GM21528 (cell line): ENCODE measurements at regions not wholly inside any gene's neighbourhood (a gene's known extent, or its start where the extent isn't known, plus 50 kb on each side); places are given as distances from the start of the nearest gene placed in this dataset.

Source experiments
- ATAC-seq: cut with Tn5 transposase; IDR thresholded peaks from one replicate; pipeline ENCODE4 v1.9.1; 2021; ENCODE audit warnings: mild to moderate bottlenecking, moderate library complexity; ENCODE audit not compliant: unreplicated experiment, low FRiP score

DNA sequence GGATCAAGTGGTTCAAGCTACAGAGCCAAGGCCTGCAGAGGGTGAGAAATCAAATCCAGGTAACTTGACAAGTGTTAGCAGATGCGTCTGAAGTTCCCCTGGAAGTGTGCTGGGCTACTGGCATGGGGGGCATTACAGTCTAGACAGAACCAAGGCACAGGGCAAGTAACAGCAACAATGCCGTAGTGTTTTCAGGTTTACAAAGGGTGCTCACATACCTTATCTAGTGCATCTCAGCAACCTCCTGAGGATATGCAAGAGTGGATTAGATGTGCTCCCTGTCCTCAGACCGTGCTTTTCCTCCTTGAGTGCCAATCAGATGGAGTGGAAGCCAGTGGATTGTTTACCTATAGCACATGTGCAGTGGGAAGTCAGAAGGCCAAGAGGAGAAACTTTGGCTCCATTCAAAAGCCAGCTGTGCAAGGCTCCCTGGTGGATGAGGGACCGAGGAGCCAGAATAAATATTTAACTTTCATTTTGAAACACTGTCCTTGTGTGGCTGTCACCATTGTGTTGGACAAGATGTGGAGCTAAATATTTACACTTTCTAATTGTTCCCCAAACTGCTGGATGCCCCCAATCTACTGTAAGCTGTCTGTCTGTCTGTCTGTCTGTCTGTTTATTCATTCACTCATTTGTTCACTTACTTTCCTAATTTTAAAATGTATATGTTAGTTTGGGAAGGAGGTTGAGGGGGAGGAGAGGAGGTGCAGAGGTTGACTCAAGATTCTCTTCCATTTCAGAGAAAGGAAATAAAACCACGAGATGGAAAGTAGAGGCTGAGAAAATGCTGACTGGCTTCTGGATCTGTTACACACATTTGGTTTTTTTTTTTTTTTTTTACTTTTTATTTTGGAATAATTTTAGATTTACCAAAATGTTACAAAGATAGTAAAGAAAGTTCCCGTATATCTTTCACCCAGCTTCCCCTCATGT lies 184.0 kb upstream of the PARP11 start:
- ATAC-seq: no peak

DNA sequence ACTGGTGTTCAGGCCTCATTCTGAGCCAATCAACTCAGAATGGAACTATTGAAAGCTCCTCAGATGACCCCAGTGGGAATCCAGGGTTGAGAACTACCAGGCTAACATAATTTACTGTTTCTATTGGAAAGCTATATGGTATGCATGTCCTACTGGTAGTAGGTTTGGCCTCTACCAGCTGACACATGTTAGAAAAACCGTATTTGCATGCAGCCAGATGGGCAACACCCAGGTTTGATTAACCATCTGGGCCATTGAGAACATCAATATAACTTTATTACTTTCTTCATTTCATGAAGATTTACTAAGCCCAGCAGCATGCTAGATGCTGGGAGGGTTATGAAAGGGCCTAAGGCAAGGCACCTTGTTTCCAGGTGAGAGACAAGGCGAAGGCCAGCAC lies 181.4 kb upstream of the PARP11 start:
- no peak for ATAC-seq

DNA sequence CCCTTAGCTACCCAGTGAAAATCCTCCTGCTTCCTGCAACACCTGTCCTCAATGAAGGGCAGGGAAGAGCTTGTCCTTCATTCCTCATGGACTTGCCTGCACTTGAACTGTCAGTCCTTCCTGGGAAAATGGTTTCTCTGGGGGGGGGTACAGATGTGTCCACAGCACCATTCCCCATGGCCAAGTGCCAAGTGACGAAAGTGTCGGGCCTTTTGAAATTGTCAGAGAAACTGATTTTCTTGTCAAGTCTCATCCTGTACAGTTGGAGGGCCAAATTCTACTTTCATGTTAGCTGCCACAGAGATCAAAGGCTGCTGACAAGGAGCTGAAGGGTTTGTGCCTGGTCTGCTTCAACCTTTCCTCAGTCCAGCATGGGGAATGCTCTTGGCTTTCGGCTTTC lies 179.5 kb upstream of the PARP11 start:
- no peak for ATAC-seq

DNA sequence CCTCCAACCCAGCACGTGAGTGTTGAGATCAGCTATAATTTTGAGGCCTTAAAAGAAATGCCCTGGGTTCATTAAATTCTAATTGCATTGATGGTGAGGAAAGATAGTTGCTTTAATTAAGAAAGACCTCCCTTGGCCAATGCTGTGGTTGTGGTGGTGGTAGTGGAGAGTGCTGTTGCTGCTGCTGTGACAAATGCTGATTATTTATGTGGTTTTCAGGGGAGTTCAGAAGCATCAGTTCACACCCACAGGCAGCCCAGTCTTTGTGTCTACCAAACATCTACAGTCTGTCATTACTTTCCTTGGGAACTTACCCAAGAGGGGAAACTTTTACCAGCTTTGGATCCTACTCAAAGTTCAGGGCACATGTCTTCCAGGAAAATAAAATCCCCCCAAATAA lies 178.4 kb upstream of the PARP11 start:
- no peak for ATAC-seq

DNA sequence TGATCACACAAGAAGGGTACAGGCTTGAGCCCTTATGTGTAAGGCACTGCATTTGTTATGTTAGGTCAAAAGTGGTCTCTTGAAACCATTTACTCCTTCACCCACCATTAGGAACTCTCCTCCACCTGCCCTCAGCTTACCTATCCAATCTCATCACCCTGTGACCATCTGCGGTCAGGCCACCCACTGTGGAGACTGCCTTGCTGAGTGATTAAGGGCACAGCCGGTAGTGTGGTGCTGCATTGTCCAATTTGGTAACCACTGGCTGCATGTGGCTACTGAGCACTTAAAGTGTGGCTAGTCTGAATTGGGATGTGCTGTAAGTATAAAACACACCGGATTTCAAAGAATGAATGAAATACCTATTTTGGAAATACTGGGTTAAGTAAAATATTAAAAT lies 177.1 kb upstream of the PARP11 start:
- ATAC-seq: no peak

DNA sequence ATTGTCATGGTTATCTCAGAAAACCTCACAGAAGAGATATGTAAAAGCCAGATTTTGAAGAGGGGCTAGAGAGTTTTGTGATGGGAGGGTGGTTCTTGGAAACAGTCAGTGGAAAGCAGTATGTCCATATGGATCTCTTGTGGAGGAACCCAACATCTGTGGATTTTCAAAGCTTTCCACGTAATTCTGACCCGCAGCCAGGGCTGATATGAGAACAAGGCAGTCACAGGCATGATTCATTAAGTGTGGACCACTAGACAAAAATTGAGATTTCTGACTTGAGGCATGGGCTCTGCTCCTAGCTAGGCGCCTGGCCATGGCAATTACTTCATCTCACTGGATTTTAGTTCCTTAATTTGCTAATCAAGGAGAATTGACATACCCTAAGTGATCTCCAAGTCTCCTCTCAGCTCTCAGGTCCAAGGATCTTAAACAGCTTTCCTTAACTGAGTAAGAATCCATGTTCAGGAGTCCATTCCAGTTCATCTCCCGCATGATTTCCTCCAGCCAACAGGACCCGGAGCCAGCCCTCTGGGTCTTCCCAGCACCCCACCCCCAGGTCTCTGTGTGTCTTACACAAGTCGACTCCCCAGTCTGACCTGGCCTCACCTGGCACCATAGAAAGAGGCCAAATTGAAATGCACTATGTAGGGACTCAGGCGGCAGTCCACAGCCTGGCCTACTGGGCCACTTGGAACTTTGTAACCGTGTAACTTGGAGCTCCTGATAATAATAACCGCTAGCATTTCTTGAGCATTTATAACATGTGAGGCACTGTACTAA lies 176.3 kb upstream of the PARP11 start:
- ATAC-seq: no peak

DNA sequence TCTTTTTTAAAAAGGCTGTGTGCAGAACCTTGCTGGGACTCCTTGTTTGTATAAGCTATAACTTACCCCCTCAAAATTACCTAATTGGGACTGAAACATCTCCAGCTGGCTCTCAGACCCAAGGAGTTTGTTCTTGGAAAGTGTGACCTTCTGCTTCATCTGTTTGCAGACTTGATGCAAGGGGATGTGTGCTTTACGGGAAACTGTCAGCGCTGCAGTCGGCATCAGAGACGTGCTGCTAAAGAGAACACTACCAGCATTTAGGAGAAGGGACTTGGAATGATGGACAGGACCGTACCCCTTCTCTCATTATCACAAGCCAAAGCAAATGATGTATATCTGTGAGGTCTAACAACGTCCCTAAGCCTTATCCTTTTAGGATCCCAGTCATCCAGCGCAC lies 174.2 kb upstream of the PARP11 start:
- ATAC-seq: no peak

DNA sequence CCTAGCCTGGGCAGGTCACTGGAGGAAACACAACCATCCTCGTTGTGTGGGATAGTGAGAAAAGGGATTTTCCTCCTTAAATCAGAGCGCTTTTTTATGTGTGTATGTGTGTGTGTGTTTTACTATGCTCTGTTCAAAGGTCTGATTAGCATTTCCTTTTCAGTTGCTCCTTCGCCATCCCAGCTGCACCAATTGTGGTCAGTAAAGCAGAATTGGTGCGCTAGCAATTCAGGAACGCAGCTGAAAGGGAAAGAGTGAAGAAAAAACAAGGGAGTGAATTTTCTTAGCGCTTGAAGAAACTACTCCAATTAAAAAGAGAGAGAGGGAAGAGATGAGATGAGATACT lies 173.3 kb upstream of the PARP11 start:
- ATAC-seq: no peak

DNA sequence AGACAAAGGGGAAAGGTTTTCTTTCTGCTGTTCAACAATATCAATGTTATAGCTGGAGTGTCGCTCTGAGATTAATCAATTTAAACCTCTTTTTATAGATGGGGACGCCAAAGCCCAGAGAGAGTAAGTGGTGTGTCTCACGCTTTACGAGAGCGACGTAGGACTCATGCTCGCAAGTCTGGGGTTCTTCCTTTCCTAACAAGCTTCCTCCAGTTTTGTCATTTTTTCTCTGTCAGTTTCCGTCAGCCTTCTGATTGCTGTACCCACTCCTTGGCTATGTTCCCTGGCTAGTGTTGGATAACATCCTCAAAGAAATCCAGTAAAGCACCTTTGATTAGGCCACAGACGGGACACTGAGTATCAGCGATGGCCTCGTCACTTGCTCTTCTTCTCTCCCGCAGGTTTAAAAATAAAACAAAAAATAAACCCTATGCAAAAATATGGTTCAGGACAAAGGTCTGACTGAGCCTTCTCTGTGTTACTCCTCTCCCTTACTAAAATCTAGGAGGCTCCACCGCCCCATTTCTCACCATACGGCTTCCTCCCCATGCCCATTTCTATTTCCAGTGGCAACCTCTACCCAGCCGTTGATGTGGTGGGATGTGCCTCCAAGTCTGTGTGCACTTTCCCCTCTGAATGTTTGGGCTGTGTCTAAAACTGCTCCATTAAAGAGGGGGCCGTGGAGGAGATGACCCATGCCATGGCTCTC lies 172.7 kb upstream of the PARP11 start:
- no peak for ATAC-seq

DNA sequence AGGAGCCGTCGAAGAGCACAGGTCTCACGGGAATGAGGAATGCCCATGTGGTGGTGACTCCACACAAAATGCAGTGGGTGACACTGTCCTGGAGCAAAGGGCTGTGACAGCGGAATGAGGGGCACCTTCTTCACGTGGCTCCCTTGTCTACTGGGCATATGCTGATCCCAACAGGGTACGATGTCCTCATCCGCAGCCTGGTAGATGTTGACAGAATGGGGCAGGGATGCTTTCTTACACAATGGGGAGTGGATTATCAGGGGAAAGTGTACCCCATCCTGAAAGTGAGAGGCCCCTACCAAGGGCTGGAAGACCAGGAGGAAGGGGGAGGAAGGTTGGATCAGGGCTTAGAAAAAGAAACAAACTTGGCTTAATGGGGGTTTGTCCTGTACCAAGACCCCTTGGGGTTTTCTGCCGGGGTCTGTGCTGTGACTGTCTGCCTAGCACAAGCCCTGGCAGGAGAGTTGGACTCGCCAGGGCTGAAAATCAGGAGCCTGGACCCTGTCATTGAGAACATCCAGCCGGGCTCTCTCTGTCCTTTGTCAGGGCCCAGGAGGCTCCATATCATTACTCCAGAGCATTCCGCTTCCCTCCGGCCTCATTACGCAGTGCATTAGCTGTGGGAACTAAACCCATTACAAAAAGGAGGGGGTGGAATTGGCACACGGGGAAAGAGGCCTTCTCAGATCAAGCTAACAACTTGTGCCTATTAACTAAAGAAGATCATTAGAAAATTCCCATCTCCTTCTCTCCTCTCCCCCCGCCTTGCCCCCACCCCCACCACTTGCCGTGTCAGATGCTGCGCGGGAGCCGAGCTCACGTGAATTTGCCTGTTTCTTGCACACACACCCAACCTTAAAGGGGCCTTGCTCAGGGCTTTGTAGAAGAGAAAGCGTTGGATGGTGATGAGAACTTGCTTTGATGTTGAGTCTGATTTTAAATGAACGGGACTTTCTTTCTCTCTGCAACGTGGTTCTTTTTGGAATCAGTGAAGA lies 171.8 kb upstream of the PARP11 start:
- no peak for ATAC-seq

DNA sequence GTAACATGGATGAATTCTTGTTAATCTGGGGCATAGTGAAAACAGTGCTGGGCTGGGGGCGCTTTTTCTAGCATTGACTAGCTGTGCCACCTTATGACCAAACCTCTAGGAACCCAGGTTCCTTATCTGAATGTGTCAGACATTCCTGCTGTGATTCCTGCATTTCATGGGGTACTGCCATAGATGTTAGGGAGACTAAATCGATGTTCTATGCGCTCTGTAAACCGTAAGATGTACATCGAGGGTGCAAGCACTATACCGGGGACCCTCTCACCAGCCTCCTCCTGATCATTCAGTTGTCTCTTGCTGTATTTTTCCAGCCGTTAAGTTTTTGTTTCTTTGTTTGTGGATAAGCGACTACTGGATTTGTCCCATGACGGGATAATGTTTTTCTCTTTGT lies 170.9 kb upstream of the PARP11 start:
- ATAC-seq: no peak

DNA sequence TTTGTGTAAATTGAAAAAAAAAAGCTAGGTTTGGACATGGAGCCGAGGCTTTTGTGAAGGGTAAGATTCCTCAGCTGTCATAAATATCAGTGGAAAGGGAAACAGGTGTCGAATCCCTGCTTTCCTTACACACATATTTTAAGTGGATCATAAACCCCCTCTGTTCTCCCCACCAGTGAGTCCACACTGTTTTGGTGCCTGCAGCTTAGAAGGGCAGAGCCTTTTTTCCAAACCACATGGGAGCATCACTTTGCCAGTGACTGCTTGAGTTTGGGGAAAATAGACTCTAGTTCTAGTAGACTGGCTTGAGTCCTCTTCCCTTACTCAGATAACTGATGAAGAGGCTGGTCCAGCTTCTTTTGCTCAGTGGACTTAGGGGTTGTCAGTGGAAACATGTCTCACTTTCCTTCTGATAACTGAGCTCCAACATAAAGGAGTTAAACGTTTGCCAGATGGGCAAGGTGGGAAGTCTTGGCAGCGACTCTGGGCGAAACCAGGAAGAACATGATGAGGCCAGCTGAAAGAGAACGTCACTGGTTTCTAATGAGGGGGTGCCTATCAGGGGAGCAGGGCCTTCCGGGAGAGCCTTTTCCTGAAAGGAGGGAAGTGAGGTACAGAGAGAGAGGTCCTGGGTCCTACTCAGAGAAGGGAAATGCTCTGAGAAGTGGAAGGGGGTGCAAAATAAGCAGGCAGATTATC lies 168.1 kb upstream of the PARP11 start:
- no peak for ATAC-seq

DNA sequence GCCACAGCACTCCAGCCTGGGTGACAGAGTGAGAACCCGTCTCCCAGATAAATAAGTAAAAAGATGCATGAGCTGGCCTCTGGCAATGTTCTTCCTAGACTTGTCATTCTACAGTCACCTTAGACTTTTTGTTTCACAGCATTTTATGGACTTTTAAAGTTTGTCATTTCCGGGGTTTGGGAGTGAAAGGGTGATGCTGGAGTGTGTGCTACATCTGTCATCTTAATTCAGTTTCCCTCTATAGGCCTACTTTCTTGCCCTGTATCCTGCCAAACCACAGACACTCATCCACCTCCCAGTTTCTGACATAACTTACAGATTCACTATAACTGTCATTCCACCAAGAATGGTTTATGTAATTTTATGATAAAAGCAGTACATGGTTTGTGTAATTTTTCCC lies 166.7 kb upstream of the PARP11 start:
- no peak for ATAC-seq

DNA sequence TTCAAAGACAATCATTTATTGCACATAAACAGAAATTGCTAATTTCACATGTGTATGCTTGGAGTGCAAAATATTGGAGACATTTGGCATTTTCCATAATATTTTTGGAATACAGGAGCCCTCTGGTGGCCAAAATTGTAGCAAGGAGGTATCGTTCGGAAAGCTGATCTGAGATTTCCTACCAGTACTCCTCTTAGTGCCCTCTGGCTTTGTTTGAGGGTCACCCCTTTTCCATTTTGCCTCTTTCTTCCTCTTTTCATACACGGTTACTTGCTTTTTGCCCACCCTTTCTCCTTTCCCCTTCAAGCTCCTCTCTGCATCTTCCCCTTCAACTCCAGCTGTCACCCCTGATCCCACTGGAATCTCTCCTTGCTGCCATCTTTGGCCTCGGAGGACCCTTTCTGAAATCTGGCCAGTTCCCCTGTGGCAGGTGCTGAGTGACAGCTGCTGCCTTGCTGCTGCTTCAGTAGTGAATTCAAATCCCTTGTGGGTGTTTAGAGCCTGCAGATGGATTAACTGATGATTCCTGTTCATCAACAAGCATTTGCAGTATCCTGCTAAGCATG lies 164.6 kb upstream of the PARP11 start:
- no peak for ATAC-seq

DNA sequence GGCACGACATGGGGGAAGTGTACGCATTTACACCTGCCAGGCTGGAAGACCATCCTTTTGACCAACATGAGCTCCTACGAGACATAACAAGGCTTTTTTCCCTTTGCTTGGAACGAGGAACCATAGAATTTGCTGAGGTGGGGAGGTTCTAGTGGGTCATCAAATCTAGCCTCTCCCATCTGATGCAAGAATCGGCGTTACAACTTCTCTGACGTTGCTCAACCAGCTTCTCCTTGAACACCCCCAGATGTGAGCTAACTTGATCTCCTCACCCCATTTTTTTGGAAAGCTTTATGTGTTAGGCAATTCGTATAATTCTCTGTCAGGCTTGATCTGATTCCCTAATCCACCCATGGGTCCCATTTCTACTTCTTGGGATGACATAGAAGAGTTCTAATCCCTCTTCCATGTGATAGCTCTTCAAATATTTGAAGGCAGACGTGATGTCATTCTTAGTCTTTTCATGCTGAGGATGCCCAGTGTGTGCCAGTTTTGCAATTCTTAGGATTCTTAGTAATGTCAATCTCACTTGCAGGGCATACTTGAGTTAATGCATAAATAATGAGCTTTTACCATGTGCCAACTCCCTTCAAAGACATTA lies 163.6 kb upstream of the PARP11 start:
- no peak for ATAC-seq

DNA sequence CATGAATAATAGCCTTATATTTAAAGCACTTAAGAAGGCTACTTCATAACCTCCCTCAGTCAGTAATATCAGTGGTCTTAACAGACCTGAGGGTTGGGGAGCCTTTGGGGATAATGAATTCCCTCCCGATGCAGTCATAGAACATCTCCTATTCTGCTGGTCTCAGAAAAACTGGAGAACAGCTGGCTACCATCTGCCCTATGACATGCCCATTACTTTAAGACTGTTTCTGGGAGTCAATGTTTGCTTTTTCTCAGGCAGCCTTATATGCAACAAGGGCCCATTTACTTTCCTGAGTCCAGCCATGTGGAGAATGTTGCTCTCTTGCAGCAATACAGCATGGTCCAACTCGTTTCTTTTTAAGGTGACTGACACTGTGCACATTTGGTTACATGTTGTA lies 161.7 kb upstream of the PARP11 start:
- ATAC-seq: no peak

DNA sequence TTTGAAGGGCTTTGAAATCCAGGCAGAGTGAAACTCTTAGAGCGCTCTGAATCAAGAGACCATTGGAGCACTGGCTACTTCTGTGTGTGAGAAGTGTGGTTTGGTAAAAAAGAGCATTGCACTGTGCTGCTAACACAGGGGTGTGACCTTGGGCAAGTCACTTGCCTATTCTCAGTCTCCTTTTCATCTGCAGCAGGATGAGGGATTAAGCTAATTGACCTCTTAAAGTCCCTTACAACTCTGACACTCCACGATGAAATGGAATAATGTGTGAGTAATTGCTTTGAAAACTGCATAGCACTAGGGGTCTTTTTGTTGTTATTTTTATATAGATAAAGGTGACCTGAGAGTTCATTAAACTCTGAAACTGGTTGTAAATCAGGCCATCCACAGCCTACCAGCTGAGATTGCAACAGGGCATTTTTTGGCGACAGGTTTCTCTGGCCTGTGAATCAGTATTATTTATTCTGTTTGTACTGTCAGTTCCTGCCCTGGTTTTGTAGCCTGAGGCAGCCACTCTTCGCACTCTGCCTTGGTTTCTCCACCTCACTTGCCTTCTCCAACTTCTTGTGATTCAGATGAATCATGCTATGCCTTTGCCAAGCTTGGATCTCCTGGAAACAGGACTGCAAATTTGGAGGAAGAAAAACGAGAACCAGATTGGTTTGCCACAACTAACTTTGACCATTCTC lies 159.9 kb upstream of the PARP11 start:
- ATAC-seq: no peak

DNA sequence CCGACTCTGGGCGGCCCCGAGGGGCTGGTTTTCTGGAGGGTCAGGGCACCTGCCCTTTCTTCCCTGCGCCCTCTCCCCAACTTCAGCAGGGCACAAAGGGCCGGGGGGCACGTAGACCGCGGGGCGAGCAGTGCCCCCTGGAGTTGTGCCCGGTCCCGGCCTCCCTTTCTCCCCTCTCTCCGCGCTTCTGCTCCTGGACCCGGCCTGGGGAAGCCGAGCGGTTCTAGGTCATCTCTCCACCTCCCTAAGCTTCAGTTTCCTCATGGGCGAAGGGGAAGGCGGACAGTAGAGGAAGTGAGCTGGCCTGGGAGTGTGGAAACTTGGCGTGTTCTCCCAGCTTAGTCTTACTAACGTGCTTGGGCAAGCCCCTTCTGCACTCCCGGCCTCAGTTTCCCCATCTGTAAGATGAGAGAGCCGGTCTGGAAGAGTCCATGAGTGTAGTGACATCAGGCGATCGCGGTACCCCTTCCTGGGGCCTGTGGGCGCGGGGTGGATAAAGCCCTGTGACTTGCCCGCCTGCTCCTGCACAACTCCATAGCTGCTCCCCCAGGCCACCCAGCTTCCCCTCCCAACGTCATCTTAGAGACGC lies 158.6 kb upstream of the PARP11 start:
- ATAC-seq: no peak
